GM18868 (cell line): ENCODE measurements at regions not wholly inside any gene's neighbourhood (a gene's known extent, or its start where the extent isn't known, plus 50 kb on each side); places are given as distances from the start of the nearest gene placed in this dataset.

Experiments used
- ATAC-seq: cut with Tn5 transposase; IDR thresholded peaks from one replicate; pipeline ENCODE4 v1.9.1; 2021; ENCODE audit warnings: mild to moderate bottlenecking, moderate library complexity; ENCODE audit not compliant: unreplicated experiment

GRCh38 chr7:36002900-36003299 is 150.2 kb upstream of the EEPD1 start:
- ATAC-seq = no peak

DNA sequence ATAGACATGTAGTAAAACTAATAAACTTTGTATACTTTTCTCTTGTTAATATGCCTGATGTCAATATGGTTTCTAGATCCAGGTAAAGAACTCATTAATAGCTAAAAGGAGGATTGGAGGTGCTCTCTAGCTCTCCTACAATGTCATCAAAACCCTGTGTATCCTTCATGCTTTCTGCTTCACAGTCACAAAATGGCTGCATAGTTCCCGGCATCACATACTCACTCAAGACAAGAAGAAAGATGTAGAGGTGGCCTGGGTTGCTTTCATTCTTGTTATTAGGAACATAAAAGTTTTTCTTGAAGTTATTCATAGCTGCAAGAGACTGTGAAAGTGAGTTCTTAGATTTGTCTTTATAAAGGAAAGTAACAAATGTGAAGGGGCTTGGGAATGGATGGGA is 149.7 kb upstream of the EEPD1 start:
- no peak for ATAC-seq

GRCh38 chr7:36005293-36005692 is 147.8 kb upstream of the EEPD1 start:
- ATAC-seq = no peak

- ATAC-seq = no peak
Observed at GRCh38 chr7:36005876-36006275, 147.2 kb upstream of the EEPD1 start.

DNA sequence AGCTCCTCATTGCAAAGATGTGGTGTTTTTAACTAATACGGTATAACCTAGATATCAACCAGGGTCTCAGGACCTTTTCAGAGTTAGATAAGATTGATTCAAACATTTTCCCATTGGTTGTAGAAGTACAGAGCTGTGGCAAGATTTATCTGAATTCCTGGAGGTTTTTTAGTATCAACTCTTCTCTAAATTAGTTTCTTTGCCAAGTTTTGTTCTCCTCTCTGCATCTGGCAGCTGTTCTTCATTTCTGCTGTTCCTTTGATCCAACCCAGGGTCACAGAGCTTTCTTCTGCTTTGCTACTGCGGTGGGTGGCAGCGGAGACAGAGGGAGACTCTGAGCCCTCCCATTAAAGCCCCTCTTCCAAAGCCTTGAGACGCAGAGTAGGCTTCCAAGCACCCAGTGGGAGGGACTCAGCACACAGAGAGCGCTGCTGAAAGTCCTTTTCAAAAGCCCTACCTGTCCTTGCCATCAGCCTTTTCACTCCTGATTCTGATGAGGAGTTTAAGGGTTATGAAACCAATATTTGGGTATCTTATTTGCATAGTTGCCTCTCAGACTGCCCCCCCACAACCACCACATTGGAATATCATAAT is 146.3 kb upstream of the EEPD1 start:
- no peak for ATAC-seq

DNA sequence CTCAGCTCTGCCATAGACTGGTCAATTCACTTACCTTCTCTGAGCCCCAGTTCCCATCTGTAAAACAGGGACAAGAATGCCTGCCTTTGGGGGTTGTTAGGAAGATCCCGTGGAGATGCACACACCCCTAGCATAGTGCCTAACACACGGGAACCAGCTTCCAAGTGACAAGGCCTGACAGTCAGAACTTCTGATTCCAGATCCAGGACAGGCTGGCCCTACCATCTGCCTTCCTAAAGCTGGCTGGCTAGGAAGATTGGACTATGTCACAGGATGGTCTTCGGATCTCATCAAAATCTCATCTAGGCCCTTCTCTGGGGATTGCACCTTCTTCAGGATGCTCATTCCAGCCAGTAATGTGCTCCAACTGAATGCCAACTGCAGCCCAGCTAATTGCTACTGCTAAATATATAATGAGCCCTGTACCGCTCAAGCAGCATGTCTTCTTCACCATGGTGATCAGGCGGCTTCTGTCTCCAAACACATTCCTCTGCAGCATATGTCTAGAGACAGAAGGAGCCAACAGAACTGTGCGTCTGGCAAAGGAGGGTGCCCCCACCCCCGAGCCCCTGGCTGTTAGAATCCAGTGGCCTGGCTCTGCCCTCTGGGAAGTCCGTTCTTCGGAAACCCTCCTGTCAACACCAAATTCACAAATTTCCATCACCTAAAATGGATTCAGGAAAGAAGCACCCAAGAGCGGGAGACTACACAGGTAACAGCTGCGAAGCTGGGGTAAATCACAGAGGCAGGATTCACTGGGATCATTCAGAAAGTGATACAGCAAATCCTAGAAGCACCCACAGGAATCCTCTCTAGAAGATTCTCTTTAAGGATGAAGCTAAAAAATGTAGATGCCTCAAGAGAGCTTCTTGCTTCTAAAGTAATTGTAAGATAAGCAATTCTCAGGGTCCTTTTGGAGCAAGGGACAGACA is 142.1 kb upstream of the EEPD1 start:
- no peak for ATAC-seq

DNA sequence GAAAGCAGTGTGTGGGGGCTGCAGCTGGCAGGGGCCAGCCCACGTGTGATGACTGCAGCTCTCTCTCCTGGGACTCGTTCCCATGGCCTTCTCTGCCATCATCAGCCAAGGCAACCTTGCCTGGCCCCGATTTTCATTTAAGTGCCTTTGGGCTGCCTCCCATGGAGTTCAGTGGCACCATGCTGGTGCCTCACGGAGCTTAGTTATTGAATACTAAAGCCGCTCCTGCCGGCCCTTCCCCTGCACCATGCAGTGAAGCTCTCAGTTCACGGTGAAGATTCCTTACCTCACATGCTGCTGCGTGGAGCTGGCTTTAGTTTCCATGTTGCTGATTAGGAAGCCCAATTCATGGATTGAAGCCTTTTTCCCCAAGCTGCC is 141.5 kb upstream of the EEPD1 start:
- ATAC-seq = no peak

- ATAC-seq = no peak
Observed at GRCh38 chr7:36013246-36014014, 139.6 kb upstream of the EEPD1 start.

- no peak for ATAC-seq
Observed at GRCh38 chr7:36014961-36015360, 138.1 kb upstream of the EEPD1 start.

GRCh38 chr7:36015733-36016132 is 137.3 kb upstream of the EEPD1 start:
- no peak for ATAC-seq

DNA sequence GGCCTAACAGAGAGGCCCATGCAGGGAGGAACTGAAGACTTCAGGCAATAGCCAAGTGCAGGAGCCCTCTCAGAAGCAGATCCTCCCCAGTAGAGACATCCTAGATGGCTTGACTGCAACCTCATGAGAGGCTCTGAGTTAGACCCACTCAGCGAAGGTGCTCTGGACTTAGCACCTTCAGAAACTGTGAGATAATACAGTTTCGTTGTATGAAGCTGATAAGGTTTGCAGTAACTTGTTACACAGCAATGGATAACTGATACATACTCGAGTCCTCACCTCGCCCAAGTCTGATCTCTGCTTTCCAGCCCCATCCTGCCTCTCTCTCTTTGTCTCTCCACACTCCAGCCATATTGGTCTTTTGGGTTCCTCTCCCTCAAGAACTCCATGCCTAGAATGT is 136.4 kb upstream of the EEPD1 start:
- no peak for ATAC-seq

GRCh38 chr7:36017111-36017510 is 135.9 kb upstream of the EEPD1 start:
- ATAC-seq = no peak

DNA sequence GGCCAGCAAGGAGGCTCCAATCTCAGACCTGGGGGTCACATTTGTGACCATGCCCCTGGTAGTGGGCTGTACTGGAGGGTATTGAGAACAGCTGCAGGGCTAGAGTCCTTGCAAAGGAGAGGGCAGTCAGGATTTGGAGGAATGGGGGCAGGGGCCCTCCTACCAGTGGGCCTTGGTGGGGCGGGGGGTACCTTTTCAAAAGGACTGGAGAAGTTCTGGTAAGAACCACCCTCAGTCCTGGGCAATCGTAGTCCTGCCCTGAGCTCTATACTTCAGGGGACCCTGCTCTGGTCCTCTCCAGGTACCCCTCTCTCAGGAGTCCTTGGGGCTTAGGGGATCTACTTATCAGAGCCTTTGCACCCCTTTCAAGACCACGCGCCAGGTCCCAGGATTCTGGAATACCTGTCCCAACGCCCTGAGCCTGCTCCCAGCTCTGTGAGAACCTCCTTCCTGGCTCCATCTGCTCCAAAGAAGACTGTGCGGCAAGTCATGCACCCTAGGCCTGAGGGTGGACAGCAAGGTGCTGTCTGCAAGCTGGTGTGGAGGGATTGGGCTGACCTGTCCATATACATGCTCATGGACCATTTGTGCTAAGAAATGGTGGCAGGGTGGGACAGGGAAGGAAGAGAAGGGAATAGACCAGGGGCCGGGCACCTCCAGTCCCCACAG is 134.1 kb upstream of the EEPD1 start:
- no peak for ATAC-seq

DNA sequence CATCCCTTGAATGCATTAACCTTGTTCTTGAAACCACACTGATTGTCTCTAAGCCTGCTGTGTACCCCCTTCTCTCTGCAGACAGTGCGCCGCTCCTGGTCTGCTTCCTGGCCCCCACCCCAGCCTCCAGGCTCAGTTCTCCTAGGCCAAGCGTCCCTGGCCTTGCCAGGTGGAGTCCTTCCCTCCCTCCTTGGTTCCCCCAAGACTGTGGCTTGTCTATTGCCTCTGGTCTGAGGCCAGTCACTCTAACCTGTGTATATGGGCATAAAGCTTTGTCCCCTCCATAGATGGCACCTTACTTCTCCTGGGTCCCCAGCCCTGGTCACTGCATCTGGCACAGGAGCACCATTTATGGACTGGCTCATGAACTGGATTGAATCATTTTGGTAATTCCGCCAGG is 133.5 kb upstream of the EEPD1 start:
- ATAC-seq = no peak

- no peak for ATAC-seq
Observed at GRCh38 chr7:36019980-36020379, 133.1 kb upstream of the EEPD1 start.

- no peak for ATAC-seq
Observed at GRCh38 chr7:36021367-36021766, 131.7 kb upstream of the EEPD1 start.

DNA sequence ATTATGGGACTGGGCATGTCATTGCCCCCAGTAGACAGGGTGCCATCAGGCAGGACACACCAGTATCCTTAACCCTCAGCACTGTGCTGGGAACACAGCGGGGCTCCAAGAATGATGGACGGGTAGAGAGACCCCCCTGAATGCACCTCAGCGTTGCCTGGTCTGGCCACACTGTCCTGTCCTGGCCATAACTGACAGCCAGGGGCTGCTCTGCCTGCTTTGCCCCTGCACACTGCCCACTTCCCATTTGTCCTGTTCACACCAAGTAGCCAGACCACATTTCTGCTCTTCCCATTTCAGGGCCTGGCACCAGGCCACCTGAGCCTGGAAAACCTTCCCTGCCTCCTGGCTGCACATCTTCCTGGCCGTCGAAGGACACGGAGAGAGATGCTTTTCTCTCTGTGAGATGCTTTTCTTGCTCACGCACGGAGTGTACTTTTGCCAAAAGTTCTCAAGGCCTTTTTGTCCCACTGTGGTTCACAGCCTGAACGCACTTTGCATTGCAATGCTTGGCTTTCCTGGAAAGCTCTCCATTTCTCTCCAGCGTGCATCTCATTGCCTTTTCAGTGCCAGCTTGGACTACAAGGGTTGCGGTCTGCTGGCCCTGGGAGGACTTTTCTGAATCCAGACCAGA is 131.0 kb upstream of the EEPD1 start:
- ATAC-seq = no peak

DNA sequence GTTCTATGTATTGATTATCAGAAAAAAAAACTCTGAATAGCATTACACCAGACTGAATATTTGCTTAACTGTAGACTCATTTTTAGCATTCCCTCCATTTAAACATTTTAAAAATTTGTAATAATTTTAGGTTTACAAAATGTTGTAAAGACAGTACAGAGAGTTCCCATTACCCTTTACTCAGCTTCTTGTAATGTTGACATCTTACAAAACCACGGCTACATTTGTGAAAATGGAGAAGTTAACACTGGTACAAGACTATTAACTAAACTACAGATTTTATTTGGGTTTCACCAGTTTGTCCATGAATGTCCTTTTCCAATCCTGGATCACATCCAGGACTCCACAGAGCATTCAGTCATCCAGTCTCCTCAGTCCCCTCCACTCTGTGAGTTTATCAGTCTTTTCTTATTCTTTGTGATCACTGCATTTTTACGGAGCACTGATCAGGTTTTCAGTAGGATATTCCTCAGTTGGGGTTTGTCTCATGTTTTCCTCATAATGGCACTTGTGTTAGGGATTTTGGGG is 130.0 kb upstream of the EEPD1 start:
- ATAC-seq = no peak

- no peak for ATAC-seq
Observed at GRCh38 chr7:36025190-36025589, 127.9 kb upstream of the EEPD1 start.

- ATAC-seq = no peak
Observed at GRCh38 chr7:36029311-36029710, 123.7 kb upstream of the EEPD1 start.
